PC-9 (cell line): ENCODE measurements at regions not wholly inside any gene's neighbourhood (a gene's known extent, or its start where the extent isn't known, plus 50 kb on each side); places are given as distances from the start of the nearest gene placed in this dataset.

Experiments used
- EZH2 ChIP-seq: fragments of 200-600 bp; sonication (generic); IDR thresholded peaks from 2 replicates; pipeline ENCODE4 v1.8.0; 2017; ENCODE audit warnings: antibody characterized with exemption, low read depth
- TF ChIP-seq, protein P1 (sequence below): fragments of 200-600 bp; sonication (generic); conservative IDR thresholded peaks from 2 replicates; pipeline ENCODE4 v1.6.1; 2017; ENCODE audit warnings: mixed run types, antibody characterized with exemption, mild to moderate bottlenecking, moderate library complexity

DNA sequence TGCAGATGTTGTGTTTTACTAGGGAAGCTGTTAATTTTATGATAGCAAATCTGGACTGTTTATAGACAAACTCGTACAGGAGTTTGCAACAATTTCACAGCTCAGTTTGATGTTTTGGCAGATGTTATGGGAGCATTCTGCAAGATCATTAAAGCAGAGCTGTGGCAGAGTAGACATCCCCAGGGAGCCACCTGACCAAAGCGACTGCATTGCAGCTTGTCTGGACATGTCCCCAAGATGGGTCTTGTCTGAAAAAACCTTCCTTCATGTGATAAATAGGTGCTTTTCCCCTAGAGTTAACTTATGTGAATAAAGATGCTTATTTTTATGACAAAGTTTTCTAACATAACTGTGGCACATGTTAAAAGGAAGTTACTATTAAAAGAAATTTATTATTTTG, 91.2 kb upstream of the GPR141 start:
- TF ChIP-seq, protein P1, sequence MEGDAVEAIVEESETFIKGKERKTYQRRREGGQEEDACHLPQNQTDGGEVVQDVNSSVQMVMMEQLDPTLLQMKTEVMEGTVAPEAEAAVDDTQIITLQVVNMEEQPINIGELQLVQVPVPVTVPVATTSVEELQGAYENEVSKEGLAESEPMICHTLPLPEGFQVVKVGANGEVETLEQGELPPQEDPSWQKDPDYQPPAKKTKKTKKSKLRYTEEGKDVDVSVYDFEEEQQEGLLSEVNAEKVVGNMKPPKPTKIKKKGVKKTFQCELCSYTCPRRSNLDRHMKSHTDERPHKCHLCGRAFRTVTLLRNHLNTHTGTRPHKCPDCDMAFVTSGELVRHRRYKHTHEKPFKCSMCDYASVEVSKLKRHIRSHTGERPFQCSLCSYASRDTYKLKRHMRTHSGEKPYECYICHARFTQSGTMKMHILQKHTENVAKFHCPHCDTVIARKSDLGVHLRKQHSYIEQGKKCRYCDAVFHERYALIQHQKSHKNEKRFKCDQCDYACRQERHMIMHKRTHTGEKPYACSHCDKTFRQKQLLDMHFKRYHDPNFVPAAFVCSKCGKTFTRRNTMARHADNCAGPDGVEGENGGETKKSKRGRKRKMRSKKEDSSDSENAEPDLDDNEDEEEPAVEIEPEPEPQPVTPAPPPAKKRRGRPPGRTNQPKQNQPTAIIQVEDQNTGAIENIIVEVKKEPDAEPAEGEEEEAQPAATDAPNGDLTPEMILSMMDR: no peak
- TF ChIP-seq EZH2: no peak
